GM23338 (cell line): ENCODE measurements at regions not wholly inside any gene's neighbourhood (a gene's known extent, or its start where the extent isn't known, plus 50 kb on each side); places are given as distances from the start of the nearest gene placed in this dataset.

Experiments used
- ATAC-seq: fragments of 200-7000 bp; cut with Tn5 transposase; 3 replicates; pipeline ENCODE4 v1.9.1; 2020
- DNase-seq: peaks from one replicate; pipeline ENCODE4 v3.0.0-alpha.2; 2015; ENCODE audit warnings: low spot score
- H2AFZ ChIP-seq: fragments of 200-600 bp; sonication (generic); 2 replicates; pipeline ENCODE4 v1.8.0; 2016; ENCODE audit warnings: antibody characterized with exemption, mild to moderate bottlenecking, moderate library complexity
- H3F3A ChIP-seq: fragments of 200-600 bp; sonication (generic); replicated peaks from 2 replicates; pipeline ENCODE4 v1.8.0; 2017; ENCODE audit warnings: antibody characterized with exemption, mixed run types, low read depth
- H3K27ac ChIP-seq: fragments of 200-600 bp; sonication (generic); 2 replicates; pipeline ENCODE4 v1.6.1; 2016; ENCODE audit warnings: low read depth
- H3K27me3 ChIP-seq: fragments of 200-600 bp; sonication (generic); 2 replicates; pipeline ENCODE4 v1.8.0; 2016; ENCODE audit warnings: mild to moderate bottlenecking, mixed run types, moderate library complexity; ENCODE audit not compliant: insufficient read depth
- H3K36me3 ChIP-seq: fragments of 200-600 bp; sonication (generic); 2 replicates; pipeline ENCODE4 v1.8.0; 2016; ENCODE audit warnings: mild to moderate bottlenecking; ENCODE audit not compliant: insufficient read depth
- H3K4me1 ChIP-seq: fragments of 200-600 bp; sonication (generic); 2 replicates; pipeline ENCODE4 v1.8.0; 2016; ENCODE audit warnings: mild to moderate bottlenecking, moderate library complexity; ENCODE audit not compliant: insufficient read depth
- H3K4me2 ChIP-seq: fragments of 200-600 bp; sonication (generic); 2 replicates; pipeline ENCODE4 v1.7.1; 2017; ENCODE audit warnings: mixed run types
- H3K4me3 ChIP-seq: fragments of 200-600 bp; sonication (generic); 2 replicates; pipeline ENCODE4 v1.6.1; 2016; ENCODE audit warnings: mixed run types
- H3K79me2 ChIP-seq: fragments of 200-600 bp; sonication (generic); replicated peaks from 2 replicates; pipeline ENCODE4 v1.8.0; 2017; ENCODE audit warnings: mild to moderate bottlenecking; ENCODE audit not compliant: insufficient read depth
- H3K9me2 ChIP-seq: fragments of 200-600 bp; sonication (generic); 2 replicates; pipeline ENCODE4 v1.8.0; 2017; ENCODE audit not compliant: insufficient read depth
- H4K20me1 ChIP-seq: fragments of 200-600 bp; sonication (generic); replicated peaks from 2 replicates; pipeline ENCODE4 v1.8.0; 2017; ENCODE audit warnings: mild to moderate bottlenecking; ENCODE audit not compliant: insufficient read depth
- H3K27ac Mint-ChIP-seq: 2 replicates; pipeline ENCODE4 v1.8.0; 2020; ENCODE audit warnings: inconsistent platforms, mild to moderate bottlenecking, moderate library complexity, mixed read lengths
- H3K27me3 Mint-ChIP-seq: 3 replicates; pipeline ENCODE4 v1.8.0; 2022; ENCODE audit warnings: low read depth, mild to moderate bottlenecking, moderate library complexity, mixed read lengths, inconsistent platforms; ENCODE audit not compliant: insufficient read depth, poor library complexity
- H3K36me3 Mint-ChIP-seq: 3 replicates; pipeline ENCODE4 v1.8.0; 2021; ENCODE audit warnings: low read depth, mild to moderate bottlenecking, inconsistent platforms, moderate library complexity, mixed read lengths
- H3K4me1 Mint-ChIP-seq: 3 replicates; pipeline ENCODE4 v1.8.0; 2020; ENCODE audit warnings: mild to moderate bottlenecking, inconsistent platforms, mixed read lengths
- H3K4me3 Mint-ChIP-seq: 3 replicates; pipeline ENCODE4 v1.8.0; 2021; ENCODE audit warnings: moderate library complexity, mild to moderate bottlenecking, inconsistent platforms, mixed read lengths
- H3K9me3 Mint-ChIP-seq: 3 replicates; pipeline ENCODE4 v1.8.0; 2020; ENCODE audit warnings: moderate library complexity, mild to moderate bottlenecking, inconsistent platforms, mixed read lengths
- CREB1 ChIP-seq: fragments of 250-450 bp; sonication (Bioruptor Pico); IDR thresholded peaks from 2 replicates; pipeline ENCODE4 v1.5.0; 2020; ENCODE audit warnings: low read depth, mild to moderate bottlenecking, moderate library complexity
- EZH2phosphoT487 ChIP-seq: fragments of 200-600 bp; sonication (generic); IDR thresholded peaks from one replicate; pipeline ENCODE4 v1.8.1; 2018; ENCODE audit warnings: antibody characterized with exemption; ENCODE audit not compliant: unreplicated experiment
- NANOG ChIP-seq: IDR thresholded peaks from 2 replicates; pipeline ENCODE4 v1.6.1; 2016; ENCODE audit warnings: antibody characterized with exemption, borderline replicate concordance
- POLR2AphosphoS5 ChIP-seq: IDR thresholded peaks from 2 replicates; pipeline ENCODE4 v1.6.1; 2016; ENCODE audit warnings: antibody characterized with exemption, low read depth
- REST ChIP-seq: IDR thresholded peaks from one replicate; pipeline ENCODE4 v1.6.1; 2018; ENCODE audit warnings: antibody characterized with exemption; ENCODE audit not compliant: unreplicated experiment
- TF ChIP-seq, protein P1 (sequence below): fragments of 250-450 bp; sonication (Bioruptor Pico); IDR thresholded peaks from 2 replicates; pipeline ENCODE4 v1.5.0; 2020; ENCODE audit warnings: mild to moderate bottlenecking, moderate library complexity

DNA sequence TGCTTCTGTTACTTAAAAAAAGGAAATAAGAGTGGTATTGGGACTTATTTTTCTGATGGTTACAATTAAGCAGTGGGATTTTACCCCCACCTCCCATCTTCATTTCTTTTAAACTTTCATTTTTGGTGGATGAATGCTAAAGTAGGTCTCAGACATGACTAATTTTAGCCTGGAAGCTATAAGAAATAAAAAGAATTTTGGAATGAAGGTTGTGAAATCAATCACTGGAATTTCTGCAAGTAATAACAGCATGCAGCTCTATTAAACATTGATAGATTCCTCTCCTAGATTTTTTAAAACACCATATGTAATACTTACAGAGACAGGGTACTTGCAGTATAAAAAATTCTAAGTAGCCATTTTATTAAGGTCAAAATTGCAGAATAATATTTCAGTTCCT lies 164.2 kb upstream of the CLEC14A start (continued):
- TF ChIP-seq, protein P1, sequence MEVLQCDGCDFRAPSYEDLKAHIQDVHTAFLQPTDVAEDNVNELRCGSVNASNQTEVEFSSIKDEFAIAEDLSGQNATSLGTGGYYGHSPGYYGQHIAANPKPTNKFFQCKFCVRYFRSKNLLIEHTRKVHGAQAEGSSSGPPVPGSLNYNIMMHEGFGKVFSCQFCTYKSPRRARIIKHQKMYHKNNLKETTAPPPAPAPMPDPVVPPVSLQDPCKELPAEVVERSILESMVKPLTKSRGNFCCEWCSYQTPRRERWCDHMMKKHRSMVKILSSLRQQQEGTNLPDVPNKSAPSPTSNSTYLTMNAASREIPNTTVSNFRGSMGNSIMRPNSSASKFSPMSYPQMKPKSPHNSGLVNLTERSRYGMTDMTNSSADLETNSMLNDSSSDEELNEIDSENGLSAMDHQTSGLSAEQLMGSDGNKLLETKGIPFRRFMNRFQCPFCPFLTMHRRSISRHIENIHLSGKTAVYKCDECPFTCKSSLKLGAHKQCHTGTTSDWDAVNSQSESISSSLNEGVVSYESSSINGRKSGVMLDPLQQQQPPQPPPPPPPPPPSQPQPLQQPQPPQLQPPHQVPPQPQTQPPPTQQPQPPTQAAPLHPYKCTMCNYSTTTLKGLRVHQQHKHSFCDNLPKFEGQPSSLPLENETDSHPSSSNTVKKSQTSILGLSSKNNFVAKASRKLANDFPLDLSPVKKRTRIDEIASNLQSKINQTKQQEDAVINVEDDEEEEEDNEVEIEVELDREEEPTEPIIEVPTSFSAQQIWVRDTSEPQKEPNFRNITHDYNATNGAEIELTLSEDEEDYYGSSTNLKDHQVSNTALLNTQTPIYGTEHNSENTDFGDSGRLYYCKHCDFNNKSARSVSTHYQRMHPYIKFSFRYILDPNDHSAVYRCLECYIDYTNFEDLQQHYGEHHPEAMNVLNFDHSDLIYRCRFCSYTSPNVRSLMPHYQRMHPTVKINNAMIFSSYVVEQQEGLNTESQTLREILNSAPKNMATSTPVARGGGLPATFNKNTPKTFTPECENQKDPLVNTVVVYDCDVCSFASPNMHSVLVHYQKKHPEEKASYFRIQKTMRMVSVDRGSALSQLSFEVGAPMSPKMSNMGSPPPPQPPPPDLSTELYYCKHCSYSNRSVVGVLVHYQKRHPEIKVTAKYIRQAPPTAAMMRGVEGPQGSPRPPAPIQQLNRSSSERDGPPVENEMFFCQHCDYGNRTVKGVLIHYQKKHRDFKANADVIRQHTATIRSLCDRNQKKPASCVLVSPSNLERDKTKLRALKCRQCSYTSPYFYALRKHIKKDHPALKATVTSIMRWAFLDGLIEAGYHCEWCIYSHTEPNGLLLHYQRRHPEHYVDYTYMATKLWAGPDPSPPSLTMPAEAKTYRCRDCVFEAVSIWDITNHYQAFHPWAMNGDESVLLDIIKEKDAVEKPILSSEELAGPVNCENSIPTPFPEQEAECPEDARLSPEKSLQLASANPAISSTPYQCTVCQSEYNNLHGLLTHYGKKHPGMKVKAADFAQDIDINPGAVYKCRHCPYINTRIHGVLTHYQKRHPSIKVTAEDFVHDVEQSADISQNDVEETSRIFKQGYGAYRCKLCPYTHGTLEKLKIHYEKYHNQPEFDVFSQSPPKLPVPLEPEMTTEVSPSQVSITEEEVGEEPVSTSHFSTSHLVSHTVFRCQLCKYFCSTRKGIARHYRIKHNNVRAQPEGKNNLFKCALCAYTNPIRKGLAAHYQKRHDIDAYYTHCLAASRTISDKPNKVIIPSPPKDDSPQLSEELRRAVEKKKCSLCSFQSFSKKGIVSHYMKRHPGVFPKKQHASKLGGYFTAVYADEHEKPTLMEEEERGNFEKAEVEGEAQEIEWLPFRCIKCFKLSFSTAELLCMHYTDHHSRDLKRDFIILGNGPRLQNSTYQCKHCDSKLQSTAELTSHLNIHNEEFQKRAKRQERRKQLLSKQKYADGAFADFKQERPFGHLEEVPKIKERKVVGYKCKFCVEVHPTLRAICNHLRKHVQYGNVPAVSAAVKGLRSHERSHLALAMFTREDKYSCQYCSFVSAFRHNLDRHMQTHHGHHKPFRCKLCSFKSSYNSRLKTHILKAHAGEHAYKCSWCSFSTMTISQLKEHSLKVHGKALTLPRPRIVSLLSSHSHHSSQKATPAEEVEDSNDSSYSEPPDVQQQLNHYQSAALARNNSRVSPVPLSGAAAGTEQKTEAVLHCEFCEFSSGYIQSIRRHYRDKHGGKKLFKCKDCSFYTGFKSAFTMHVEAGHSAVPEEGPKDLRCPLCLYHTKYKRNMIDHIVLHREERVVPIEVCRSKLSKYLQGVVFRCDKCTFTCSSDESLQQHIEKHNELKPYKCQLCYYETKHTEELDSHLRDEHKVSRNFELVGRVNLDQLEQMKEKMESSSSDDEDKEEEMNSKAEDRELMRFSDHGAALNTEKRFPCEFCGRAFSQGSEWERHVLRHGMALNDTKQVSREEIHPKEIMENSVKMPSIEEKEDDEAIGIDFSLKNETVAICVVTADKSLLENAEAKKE (CRISPR knock-in tag) = no peak
- no peak for TF ChIP-seq EZH2phosphoT487
- no peak for TF ChIP-seq POLR2AphosphoS5

- Histone ChIP-seq H2AFZ (no peak overlapping the region), H3K9me2 (no peaks in the 10 kb centered on the region), H4K20me1 (no peaks in the 10 kb centered on the region), H3K79me2 (no peaks in the 10 kb centered on the region), H3K36me3 (no peaks in the 10 kb centered on the region), H3K4me3 (no peak overlapping the region), H3K4me1 (no peaks in the 10 kb centered on the region), H3K4me2 (no peak overlapping the region), H3F3A (no peaks in the 10 kb centered on the region), H3K27ac (no peak overlapping the region), H3K27me3 (no peaks in the 10 kb centered on the region)
- H3K9me3 Mint-ChIP-seq = peaks cover 10% of the 10 kb centered on the region; the same call in 1 of the 3 replicates
- H3K4me1 Mint-ChIP-seq = no peaks in the 10 kb centered on the region
- H3K27me3 Mint-ChIP-seq = no peaks in the 10 kb centered on the region
- H3K4me3 Mint-ChIP-seq = no peak overlapping the region
- H3K36me3 Mint-ChIP-seq = no peaks in the 10 kb centered on the region
- ATAC-seq = no peak
- DNase-seq = no peak
- H3K27ac Mint-ChIP-seq = no peak overlapping the region
- TF ChIP-seq, protein P1 (CRISPR knock-in tag) = no peak
- no peak for TF ChIP-seq NANOG
- TF ChIP-seq CREB1 (CRISPR knock-in tag) = no peak
- no peak for TF ChIP-seq REST
Measured at GRCh38 chr14:38419579-38419978, 163.7 kb upstream of the CLEC14A start.
